ENCODE measurements at regions not wholly inside any gene's neighbourhood (a gene's known extent, or its start where the extent isn't known, plus 50 kb on each side); places are given as distances from the start of the nearest gene placed in this dataset.
"Not testable (repeated sequence)": the region's sequence is repeated elsewhere in the genome, so short reads cannot be mapped to it uniquely, and the experiment has no call there.

- no peak for DNase-seq
Measured at GRCh38 chr2:53353135-53354114, 414.2 kb upstream of the CHAC2 start.

DNA sequence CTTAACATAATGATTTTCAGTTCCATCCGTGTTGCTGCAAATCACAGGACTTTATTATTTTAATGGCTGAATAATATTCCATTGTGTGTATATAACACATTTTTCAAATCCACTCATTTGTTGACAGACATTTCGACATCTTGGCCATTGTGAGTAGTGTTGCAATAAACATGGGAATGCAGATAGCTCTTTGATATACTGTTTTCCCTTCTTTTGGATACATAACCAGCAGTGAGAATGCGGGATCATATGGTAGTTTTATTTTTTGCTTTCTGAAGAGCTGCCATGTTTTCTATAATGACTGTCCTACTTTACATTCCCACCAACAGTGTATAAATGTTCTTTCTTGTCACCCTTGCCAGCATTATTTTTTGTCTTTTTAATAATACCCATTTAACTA is 420.3 kb upstream of the CHAC2 start:
- DNase-seq, result no peak

DNA sequence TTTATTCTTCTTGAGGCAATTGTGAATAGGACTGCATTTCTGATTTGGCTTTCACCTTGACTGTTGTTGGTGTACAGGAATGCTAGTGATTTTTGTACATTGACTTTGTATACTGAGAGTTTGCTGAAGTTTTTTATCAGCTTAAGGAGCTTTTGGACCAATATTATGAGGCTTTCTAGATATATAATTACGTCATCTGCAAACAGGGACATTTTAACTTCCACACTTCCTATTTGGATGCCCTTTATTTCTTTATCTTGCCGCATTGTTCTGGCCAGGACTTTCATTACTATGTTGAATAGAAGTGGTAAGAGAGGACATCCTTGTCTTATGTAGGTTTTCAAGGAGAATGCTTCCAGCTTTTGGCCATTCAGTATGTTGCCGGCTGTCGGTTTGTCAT is 425.4 kb upstream of the CHAC2 start:
- DNase-seq, result no peak

DNA sequence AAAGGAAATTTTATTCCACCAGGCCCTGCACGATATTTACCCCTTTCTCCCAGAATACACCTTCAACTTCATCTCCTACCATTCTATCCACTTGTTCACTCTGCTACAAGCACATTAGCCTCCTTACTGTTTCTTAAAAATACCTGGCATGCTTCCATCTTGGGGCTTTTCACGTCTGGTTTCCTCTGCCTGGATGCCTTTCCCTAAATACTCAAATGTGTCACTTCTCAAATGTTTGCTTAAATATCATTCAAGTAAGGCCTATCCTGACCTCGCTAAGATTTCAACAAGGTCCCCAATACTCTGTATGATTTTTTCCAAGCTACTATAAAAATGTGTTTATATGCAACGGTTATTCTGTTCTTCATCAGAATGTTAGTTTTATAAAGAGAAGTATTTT is 433.0 kb upstream of the CHAC2 start:
- DNase-seq, result no peak

GRCh38 chr2:53331667-53332066 is 435.9 kb upstream of the CHAC2 start:
- DNase-seq, result no peak

DNA sequence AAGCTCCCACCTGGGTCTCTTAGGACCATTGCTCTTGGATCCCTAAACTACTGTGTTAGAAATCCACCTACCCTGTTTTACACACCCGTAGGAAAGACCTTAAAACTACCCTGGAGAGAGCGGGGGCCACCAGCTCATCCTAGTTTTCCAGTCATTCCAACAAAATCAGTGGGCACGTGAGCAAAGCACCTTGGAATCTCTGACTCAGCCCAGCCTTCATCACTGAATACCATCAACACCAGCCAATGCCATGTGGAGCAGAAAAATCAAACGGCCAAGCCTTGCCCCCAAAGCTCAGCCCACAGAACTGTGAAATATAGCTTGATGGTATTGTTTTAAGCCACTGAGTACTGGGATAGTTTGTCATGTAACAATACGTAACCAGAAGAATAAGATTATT is 449.7 kb upstream of the CHAC2 start:
- no peak for DNase-seq

- no peak for DNase-seq
Measured at GRCh38 chr2:53315149-53315548, 452.5 kb upstream of the CHAC2 start.

- no peak for DNase-seq
Measured at GRCh38 chr2:53314718-53315117, 452.9 kb upstream of the CHAC2 start.

GRCh38 chr2:53313644-53314043 is 454.0 kb upstream of the CHAC2 start:
- not testable (repeated sequence) for DNase-seq

DNA sequence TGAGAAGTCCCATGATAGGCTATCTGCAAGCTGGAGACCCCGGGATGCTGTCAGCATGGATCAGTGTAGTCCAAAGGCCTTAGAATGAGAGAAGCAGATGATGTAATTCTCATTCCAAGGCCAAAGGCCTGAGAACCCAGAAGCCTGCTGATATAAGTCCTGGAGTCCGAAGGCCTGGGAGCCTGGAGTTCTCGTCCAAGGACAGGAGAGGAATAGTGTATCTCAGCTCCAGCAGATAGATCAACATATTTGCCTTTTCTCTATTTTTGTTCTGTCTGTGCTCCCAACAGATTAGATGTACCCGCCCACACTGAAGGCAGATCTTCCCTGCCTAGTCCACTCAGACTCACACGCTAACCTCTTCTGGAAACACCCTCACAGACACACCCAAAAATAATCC is 454.9 kb upstream of the CHAC2 start:
- no peak for DNase-seq

- no peak for DNase-seq
Measured at GRCh38 chr2:53312181-53312580, 455.4 kb upstream of the CHAC2 start.

DNA sequence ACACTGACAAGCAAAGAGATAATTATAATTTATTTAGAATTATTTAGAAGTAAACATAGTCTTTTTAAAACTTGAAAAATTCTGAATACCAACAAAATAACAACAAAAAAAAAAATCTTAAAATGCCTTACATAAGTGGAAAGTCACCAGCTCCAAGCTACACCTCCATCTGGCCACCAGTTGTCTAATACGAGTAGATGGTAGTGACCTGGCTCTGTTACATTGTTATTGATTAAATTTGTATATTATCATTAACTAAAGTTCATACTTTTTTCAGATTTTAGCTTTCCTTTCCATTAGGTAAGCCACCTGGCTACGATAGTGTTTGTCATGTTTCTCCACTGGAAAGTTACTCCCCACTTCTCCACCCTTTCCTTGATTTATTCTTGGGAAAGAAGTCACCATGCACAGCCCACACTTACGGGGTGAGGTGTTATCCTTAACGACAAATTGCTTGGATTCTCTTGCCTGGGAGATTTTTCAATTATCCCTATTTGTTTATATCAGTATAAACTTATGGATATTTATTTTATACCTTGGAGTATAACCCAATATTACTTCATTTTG is 464.5 kb upstream of the CHAC2 start:
- DNase-seq, result no peak

GRCh38 chr2:53302455-53302854 is 465.1 kb upstream of the CHAC2 start:
- no peak for DNase-seq

GRCh38 chr2:53289309-53290006 is 478.1 kb upstream of the CHAC2 start:
- DNase-seq, result no peak

DNA sequence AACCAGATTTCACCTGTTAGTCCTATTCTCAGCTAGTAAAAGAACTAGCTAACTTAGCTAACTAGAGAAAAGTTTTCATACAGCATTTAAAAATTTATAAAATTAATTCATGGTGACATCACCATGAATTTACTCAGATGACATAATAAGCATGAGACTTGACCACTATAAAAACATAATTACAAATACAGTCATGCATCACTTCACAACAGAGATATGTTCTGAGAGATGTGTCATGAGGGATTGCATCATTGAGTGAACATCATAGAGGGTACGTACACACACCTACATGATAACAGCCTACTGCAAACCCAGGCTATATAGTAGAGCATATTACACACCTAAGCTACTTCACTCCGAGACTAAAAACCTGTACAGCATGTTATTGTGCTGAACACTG is 481.3 kb upstream of the CHAC2 start:
- DNase-seq, result no peak

DNA sequence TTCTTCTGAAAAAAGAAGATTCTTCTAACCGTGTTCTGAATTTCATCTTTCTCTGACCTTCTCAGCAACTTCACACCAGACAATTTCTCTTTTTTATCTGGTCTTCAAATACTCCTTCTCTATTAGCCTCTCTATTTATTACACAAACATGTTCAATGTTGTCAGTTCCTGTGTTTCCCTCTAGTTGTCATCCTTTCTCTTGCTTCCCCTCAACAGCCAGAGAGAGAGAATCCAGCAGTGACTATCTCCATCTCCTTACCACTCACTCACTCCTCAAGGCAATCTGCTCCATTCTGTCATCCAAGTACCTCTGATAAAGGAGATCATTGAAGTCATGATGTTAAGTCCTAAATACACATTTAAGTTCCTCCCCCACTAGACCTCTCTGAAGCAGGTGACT is 491.9 kb upstream of the CHAC2 start:
- no peak for DNase-seq

DNA sequence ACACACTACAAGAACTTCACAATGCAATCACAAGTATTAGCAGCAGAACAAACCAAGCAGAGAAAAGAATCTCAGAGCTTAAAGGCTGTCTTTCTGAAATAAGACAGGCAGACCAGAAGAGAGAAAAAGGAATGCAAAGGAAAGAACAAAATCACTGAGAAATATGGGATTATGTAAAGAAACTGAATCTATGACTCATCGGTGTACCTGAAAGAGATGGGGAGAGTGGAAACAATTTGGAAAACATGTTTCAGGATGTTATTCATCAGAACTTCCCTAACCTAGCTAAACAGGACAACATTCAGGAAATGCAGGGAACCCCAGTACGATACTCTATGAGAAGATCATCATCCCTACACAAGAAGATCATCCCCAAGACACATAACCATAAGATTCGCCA is 499.0 kb upstream of the CHAC2 start:
- no peak for DNase-seq

GRCh38 chr2:53268086-53268485 is 499.5 kb upstream of the CHAC2 start:
- DNase-seq, result no peak

GRCh38 chr2:53265544-53266299 is 501.9 kb upstream of the CHAC2 start:
- no peak for DNase-seq

- no peak for DNase-seq
Measured at GRCh38 chr2:53260568-53260967, 507.0 kb upstream of the CHAC2 start.

- no peak for DNase-seq
Measured at GRCh38 chr2:53259395-53260009, 508.1 kb upstream of the CHAC2 start.

DNA sequence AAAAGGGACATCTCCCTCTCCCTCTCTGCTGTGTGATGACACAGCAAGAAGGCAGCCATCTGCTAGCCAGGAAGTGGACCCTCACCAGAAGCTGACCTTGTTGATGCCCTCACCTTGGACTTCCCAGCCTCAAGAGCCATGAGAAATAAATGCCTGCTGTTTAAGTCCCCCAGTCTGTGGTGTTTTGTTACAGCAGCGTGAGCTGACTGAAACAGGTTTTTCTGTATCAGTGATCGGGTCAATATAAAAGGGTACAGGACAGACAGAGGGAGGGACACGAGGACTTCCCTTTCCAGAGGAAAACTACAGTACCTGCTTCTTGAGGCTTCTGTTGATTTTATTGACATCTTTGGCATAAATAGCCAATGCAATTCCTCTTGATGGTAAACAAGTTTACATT is 510.3 kb upstream of the CHAC2 start:
- no peak for DNase-seq

- DNase-seq, result no peak
Measured at GRCh38 chr2:53253244-53253643, 514.4 kb upstream of the CHAC2 start.

Data from activated naive CD4-positive, alpha-beta T cell treated with Interleukin-2 at 50 U/mL for 16 hours (primary cell).